Progenitor cell of endocrine pancreas (in vitro differentiated cells): ENCODE measurements at regions not wholly inside any gene's neighbourhood (a gene's known extent, or its start where the extent isn't known, plus 50 kb on each side); places are given as distances from the start of the nearest gene placed in this dataset.

Source experiments
- DNase-seq: peaks from one replicate; pipeline ENCODE4 v3.0.0; 2021; ENCODE audit warnings: low spot score; ENCODE audit not compliant: unreplicated experiment
- H3K27ac Mint-ChIP-seq: 2 replicates; pipeline ENCODE4 v1.8.0; 2021; ENCODE audit warnings: mild to moderate bottlenecking, moderate library complexity, mixed read lengths
- H3K27me3 Mint-ChIP-seq: 2 replicates; pipeline ENCODE4 v1.8.0; 2021; ENCODE audit warnings: mixed read lengths
- H3K36me3 Mint-ChIP-seq: 2 replicates; pipeline ENCODE4 v1.8.0; 2022; ENCODE audit warnings: mixed read lengths; ENCODE audit not compliant: insufficient read depth
- H3K4me1 Mint-ChIP-seq: 2 replicates; pipeline ENCODE4 v1.8.0; 2021; ENCODE audit warnings: low read depth, mixed read lengths
- H3K4me3 Mint-ChIP-seq: 2 replicates; pipeline ENCODE4 v1.8.0; 2021; ENCODE audit warnings: low read depth, mild to moderate bottlenecking, moderate library complexity, mixed read lengths
- H3K9me3 Mint-ChIP-seq: 2 replicates; pipeline ENCODE4 v1.8.0; 2021; ENCODE audit warnings: low read depth, mixed read lengths
- TF ChIP-seq, protein P1 (sequence below): fragments of 200-600 bp; sonication (generic); IDR thresholded peaks from one replicate; pipeline ENCODE4 v1.5.0; 2021; ENCODE audit warnings: antibody characterized with exemption, mild to moderate bottlenecking; ENCODE audit not compliant: unreplicated experiment

DNA sequence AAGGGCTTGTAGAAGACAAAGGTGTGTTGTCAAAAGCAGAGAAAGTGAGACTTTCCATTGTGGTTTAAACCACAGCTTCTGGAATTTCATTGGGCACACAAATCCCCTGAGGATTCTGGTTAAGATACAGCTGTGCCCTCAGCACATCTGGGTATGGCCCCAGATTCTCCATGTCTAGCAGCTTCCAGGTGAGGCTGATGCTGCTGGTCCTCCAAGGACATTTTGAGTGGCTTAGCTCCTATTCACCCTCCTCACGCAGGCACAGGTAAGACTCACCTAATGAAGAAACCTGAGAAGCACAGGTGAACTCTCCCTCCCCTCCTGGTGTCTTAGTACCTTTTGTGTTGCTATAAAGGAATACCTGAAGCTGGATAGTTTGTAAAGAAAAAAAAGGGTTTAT lies 88.9 kb upstream of the IGLL5 start:
- H3K36me3 Mint-ChIP-seq: no peaks in the 10 kb centered on the region
- peaks cover 4% of the 10 kb centered on the region for H3K4me1 Mint-ChIP-seq
- DNase-seq: no peak
- no peak overlapping the region for H3K4me3 Mint-ChIP-seq
- peaks cover 19% of the 10 kb centered on the region for H3K27me3 Mint-ChIP-seq
- H3K27ac Mint-ChIP-seq: no peak overlapping the region
- TF ChIP-seq, protein P1, sequence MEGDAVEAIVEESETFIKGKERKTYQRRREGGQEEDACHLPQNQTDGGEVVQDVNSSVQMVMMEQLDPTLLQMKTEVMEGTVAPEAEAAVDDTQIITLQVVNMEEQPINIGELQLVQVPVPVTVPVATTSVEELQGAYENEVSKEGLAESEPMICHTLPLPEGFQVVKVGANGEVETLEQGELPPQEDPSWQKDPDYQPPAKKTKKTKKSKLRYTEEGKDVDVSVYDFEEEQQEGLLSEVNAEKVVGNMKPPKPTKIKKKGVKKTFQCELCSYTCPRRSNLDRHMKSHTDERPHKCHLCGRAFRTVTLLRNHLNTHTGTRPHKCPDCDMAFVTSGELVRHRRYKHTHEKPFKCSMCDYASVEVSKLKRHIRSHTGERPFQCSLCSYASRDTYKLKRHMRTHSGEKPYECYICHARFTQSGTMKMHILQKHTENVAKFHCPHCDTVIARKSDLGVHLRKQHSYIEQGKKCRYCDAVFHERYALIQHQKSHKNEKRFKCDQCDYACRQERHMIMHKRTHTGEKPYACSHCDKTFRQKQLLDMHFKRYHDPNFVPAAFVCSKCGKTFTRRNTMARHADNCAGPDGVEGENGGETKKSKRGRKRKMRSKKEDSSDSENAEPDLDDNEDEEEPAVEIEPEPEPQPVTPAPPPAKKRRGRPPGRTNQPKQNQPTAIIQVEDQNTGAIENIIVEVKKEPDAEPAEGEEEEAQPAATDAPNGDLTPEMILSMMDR: no peak
- no peaks in the 10 kb centered on the region for H3K9me3 Mint-ChIP-seq

DNA sequence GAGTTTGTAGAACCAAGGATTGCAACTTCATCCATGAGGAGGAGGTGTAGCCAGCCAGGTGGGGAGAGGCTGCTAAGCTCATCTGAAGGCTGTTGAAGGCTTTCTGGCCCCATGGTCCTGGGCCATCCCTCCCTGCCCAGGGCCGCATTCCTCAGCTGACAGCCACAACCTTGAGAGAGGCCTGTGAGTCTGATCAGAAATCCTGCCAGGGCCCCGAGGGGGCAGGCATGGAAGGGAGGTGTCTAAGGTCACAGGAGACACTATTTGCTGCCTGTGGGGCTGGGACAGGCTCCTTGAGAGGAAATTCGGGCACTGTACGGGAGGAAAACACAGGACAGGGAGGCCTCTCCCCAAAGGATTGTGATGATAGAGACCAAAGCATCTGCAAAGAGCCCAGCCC lies 88.1 kb upstream of the IGLL5 start:
- TF ChIP-seq, protein P1: no peak
- no peaks in the 10 kb centered on the region for H3K36me3 Mint-ChIP-seq
- no peak overlapping the region for H3K27ac Mint-ChIP-seq
- no peak for DNase-seq
- no peaks in the 10 kb centered on the region for H3K9me3 Mint-ChIP-seq
- H3K4me1 Mint-ChIP-seq: peaks cover 4% of the 10 kb centered on the region
- peaks cover 19% of the 10 kb centered on the region for H3K27me3 Mint-ChIP-seq
- no peak overlapping the region for H3K4me3 Mint-ChIP-seq

DNA sequence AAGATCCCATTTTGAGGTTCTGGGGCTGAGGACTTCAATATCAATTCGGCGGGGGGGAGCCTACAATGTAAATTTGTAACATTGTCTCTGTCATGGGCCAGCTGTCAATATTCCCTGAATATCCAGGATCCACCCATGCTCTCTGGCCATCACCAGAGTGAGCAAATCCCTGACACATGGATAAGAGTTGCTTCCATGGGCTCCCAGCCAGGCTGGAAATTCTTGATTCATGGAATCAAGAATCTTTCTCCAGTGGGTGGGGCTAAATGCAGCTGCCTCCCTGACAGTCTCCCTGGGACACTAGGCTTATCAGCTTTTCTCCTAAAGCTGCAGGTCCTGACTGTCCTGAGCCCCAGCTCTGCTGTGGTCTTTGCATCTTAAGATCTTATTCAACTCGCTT lies 86.9 kb upstream of the IGLL5 start:
- Mint-ChIP-seq H3K27me3 (peaks cover 19% of the 10 kb centered on the region), H3K4me1 (peaks cover 4% of the 10 kb centered on the region), H3K36me3 (no peaks in the 10 kb centered on the region), H3K4me3 (no peak overlapping the region), H3K9me3 (no peaks in the 10 kb centered on the region), H3K27ac (no peak overlapping the region)
- no peak for DNase-seq
- TF ChIP-seq, protein P1: no peak

DNA sequence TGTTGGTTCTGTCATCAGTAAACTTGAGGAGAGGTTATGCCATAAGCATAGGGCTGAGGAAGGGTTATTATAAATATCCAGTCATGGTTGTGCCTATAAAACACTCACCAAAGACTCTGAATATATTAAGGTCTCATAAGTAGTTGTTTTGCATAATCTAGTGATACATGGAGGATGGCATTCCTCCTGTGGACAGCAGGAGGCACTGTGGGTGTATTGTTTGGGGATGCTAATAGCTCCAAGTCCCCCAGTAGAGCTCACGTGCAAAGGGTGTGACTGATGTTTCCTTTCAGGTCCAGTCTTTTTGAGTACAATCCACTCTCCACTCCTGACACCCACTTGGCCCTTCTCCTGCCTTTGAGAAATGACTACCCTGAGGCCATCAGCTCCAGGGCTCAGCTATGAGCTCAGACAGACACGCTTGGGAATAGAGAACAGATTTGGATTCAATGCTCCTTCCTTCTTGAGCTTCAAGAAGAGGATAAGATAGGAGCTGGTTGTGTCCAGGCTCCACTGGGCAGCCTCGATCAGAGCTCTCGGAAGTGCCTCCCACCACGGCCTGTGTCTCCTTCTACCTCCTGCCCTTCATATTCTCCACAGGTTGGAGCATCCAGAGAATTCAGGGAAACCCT lies 85.2 kb upstream of the IGLL5 start:
- no peak overlapping the region for H3K4me3 Mint-ChIP-seq
- H3K36me3 Mint-ChIP-seq: no peaks in the 10 kb centered on the region
- H3K9me3 Mint-ChIP-seq: no peaks in the 10 kb centered on the region
- no peak overlapping the region for H3K27ac Mint-ChIP-seq
- TF ChIP-seq, protein P1: peak; percentile 22
- H3K4me1 Mint-ChIP-seq: peaks cover 11% of the 10 kb centered on the region
- no peak for DNase-seq
- H3K27me3 Mint-ChIP-seq: peaks cover 16% of the 10 kb centered on the region

DNA sequence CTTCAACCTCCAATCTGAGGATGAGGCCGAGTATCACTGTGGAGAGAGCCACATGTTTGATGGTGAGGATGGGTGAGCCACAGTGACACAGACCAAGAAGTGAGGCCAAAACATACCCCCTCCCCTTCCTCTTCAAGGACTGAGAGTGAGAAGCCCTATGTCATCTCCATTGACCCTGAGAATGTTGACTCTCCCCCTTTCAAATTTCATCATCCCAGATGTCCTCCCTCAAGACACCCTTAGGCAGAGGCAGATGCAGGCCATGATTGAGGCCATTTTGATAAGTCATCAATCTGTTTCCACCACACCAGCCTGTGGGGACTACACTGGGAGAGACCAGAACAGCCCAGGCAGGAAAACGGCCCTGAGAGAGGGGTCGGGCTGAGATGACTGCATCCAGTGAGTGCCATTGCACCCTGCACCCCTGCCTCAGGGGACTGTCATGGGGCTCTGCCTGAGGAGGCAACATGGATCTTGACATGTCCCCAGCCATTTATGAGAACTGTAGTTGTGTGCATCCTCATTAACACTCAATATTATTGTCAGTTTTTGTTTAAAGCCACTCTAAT lies 84.2 kb upstream of the IGLL5 start:
- Mint-ChIP-seq H3K4me3 (no peak overlapping the region), H3K27ac (no peak overlapping the region), H3K4me1 (peaks cover 14% of the 10 kb centered on the region), H3K9me3 (no peaks in the 10 kb centered on the region), H3K36me3 (no peaks in the 10 kb centered on the region), H3K27me3 (peaks cover 16% of the 10 kb centered on the region)
- DNase-seq: no peak
- TF ChIP-seq, protein P1: no peak
